ENCODE measurements at regions not wholly inside any gene's neighbourhood (a gene's known extent, or its start where the extent isn't known, plus 50 kb on each side); places are given as distances from the start of the nearest gene placed in this dataset.

DNA sequence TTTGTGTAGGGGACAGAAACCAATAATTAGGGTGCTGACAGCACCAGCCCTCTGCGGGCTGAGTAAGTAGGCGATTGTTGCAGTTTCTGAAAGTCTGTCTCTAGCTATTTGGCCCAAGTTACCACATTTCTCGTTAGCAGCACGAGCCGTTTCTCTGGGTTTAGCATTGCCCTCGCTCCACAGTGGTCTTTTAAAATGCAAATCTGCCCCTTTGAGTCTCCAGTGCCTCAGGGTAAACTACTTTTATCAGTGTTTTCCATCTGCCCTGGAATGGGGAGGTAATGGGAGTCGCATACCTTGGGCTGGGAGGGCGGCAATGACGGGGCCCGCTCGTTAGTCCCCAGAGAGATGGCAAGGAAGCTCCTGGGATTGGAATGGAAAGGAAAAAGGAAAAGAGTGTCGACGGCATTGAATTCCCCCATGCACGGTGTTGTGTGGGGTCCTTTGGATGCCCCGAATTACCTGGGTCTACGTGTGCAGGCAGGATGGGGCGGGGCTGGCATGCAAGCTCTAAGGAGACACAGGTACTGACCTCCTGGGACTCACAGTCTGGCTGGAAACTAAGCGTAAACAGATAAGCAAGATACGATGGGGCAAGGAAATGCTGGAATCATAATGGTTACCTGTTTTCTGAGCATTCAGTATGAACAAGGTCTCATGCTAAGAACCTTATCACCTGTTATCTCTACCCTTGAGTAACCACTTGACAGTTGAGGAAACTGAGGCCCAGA is 131.8 kb upstream of the MAP1LC3B2 start:
- TF ChIP-seq, protein P1, sequence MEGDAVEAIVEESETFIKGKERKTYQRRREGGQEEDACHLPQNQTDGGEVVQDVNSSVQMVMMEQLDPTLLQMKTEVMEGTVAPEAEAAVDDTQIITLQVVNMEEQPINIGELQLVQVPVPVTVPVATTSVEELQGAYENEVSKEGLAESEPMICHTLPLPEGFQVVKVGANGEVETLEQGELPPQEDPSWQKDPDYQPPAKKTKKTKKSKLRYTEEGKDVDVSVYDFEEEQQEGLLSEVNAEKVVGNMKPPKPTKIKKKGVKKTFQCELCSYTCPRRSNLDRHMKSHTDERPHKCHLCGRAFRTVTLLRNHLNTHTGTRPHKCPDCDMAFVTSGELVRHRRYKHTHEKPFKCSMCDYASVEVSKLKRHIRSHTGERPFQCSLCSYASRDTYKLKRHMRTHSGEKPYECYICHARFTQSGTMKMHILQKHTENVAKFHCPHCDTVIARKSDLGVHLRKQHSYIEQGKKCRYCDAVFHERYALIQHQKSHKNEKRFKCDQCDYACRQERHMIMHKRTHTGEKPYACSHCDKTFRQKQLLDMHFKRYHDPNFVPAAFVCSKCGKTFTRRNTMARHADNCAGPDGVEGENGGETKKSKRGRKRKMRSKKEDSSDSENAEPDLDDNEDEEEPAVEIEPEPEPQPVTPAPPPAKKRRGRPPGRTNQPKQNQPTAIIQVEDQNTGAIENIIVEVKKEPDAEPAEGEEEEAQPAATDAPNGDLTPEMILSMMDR (IDR thresholded peaks at IDR 0.05), result no peak
- no peak for TF ChIP-seq POLR2A (IDR thresholded peaks at IDR 0.05)

All from adrenal gland (tissue), 5 donors.